Mesendoderm (in vitro differentiated cells): ENCODE measurements at regions not wholly inside any gene's neighbourhood (a gene's known extent, or its start where the extent isn't known, plus 50 kb on each side); places are given as distances from the start of the nearest gene placed in this dataset.

ENCODE experiments used
- DNase-seq: peaks from one replicate; pipeline ENCODE4 v3.0.0; 2013
- H2AK5ac ChIP-seq: 2 replicates; pipeline ENCODE4 v1.6.1; 2013; ENCODE audit warnings: low read length, inconsistent platforms
- H2BK120ac ChIP-seq: 2 replicates; pipeline ENCODE4 v1.6.1; 2013; ENCODE audit warnings: low read depth, mild to moderate bottlenecking, low read length, moderate library complexity, mixed read lengths
- H2BK15ac ChIP-seq: replicated peaks from 2 replicates; pipeline ENCODE4 v1.6.1; 2013; ENCODE audit warnings: low read depth, mild to moderate bottlenecking, moderate library complexity
- H2BK5ac ChIP-seq: 2 replicates; pipeline ENCODE4 v1.6.1; 2013; ENCODE audit warnings: low read length, inconsistent platforms
- H3K18ac ChIP-seq: 2 replicates; pipeline ENCODE4 v1.6.1; 2013; ENCODE audit warnings: mild to moderate bottlenecking, low read length, mixed read lengths
- H3K23ac ChIP-seq: one replicate; pipeline ENCODE4 v1.6.1; 2013; ENCODE audit warnings: low read length
- H3K27ac ChIP-seq: 2 replicates; pipeline ENCODE4 v1.5.1; 2013; ENCODE audit warnings: low read depth, mild to moderate bottlenecking, inconsistent platforms, low read length, moderate library complexity
- H3K27me3 ChIP-seq: 2 replicates; pipeline ENCODE4 v1.6.1; 2013; ENCODE audit warnings: low read length, control low read depth, mild to moderate bottlenecking, inconsistent platforms; ENCODE audit not compliant: insufficient read depth, poor library complexity
- H3K36me3 ChIP-seq: 2 replicates; pipeline ENCODE4 v1.6.1; 2013; ENCODE audit warnings: low read length, inconsistent platforms; ENCODE audit not compliant: control insufficient read depth, insufficient read depth
- H3K4ac ChIP-seq: one replicate; pipeline ENCODE4 v1.6.1; 2013; ENCODE audit warnings: low read depth, mild to moderate bottlenecking, low read length, moderate library complexity
- H3K4me1 ChIP-seq: 2 replicates; pipeline ENCODE4 v1.6.1; 2013; ENCODE audit warnings: low read depth, low read length, inconsistent platforms; ENCODE audit not compliant: control insufficient read depth
- H3K4me2 ChIP-seq: 2 replicates; pipeline ENCODE4 v1.6.1; 2013; ENCODE audit warnings: low read length
- H3K4me3 ChIP-seq: 2 replicates; pipeline ENCODE4 v1.5.1; 2013; ENCODE audit warnings: mild to moderate bottlenecking, low read length
- H3K56ac ChIP-seq: one replicate; pipeline ENCODE4 v1.6.1; 2013; ENCODE audit warnings: low read length
- H3K79me1 ChIP-seq: 2 replicates; pipeline ENCODE4 v1.6.1; 2013; ENCODE audit warnings: low read length, inconsistent platforms
- H3K79me2 ChIP-seq: 2 replicates; pipeline ENCODE4 v1.6.1; 2013; ENCODE audit warnings: mild to moderate bottlenecking, low read length; ENCODE audit not compliant: control insufficient read depth, insufficient read depth
- H3K9ac ChIP-seq: 2 replicates; pipeline ENCODE4 v1.6.1; 2013; ENCODE audit warnings: low read length, inconsistent platforms
- H4K5ac ChIP-seq: one replicate; pipeline ENCODE4 v1.6.1; 2013; ENCODE audit warnings: low read length
- H4K8ac ChIP-seq: one replicate; pipeline ENCODE4 v1.6.1; 2013; ENCODE audit warnings: low read depth, mild to moderate bottlenecking, control low read depth, low read length, moderate library complexity
- WGBS: extraction: QIAGEN DNeasy Blood & Tissue Kit; methylation state at CpG from one replicate; pipeline ENCODE4 v1.1.7; 2013; ENCODE audit warnings: low lambda C conversion rate, missing lambda C conversion rate; ENCODE audit not compliant: insufficient coverage; ENCODE audit errors: extremely low coverage; 5-methylcytosine and 5-hydroxymethylcytosine counted together

GRCh38 chr9:89801341-89801740 lies 196.5 kb downstream of the GADD45G start:
- Histone ChIP-seq H3K4me1 (no peaks in the 10 kb centered on the region), H3K36me3 (no peaks in the 10 kb centered on the region), H3K9ac (no peak overlapping the region), H2AK5ac (no peak overlapping the region), H3K18ac (no peak overlapping the region), H3K79me2 (no peaks in the 10 kb centered on the region), H3K4me3 (no peak overlapping the region), H3K79me1 (no peaks in the 10 kb centered on the region), H2BK5ac (no peak overlapping the region), H4K5ac (no peak overlapping the region), H3K27ac (no peak overlapping the region), H3K56ac (no peak overlapping the region), H3K23ac (no peak overlapping the region), H3K4ac (no peak overlapping the region), H2BK15ac (no peak overlapping the region), H3K4me2 (no peak overlapping the region), H4K8ac (no peak overlapping the region), H3K27me3 (no peaks in the 10 kb centered on the region), H2BK120ac (no peak overlapping the region)
- WGBS: no CpG with 5 or more reads among the region's 4 CpGs
- DNase-seq: no peak

- H3K79me2 ChIP-seq: no peaks in the 10 kb centered on the region
- H3K4me1 ChIP-seq: no peaks in the 10 kb centered on the region
- WGBS: no CpG with 5 or more reads among the region's 13 CpGs
Observed at GRCh38 chr9:89801742-89802670, 197.2 kb downstream of the GADD45G start.

GRCh38 chr9:89802781-89803355 lies 198.1 kb downstream of the GADD45G start:
- no peak overlapping the region for H2BK120ac ChIP-seq
- no peak overlapping the region for H3K27ac ChIP-seq
- H3K56ac ChIP-seq: no peak overlapping the region
- no peaks in the 10 kb centered on the region for H3K36me3 ChIP-seq
- no peak overlapping the region for H3K23ac ChIP-seq
- H3K18ac ChIP-seq: no peak overlapping the region
- H4K5ac ChIP-seq: no peak overlapping the region
- H3K79me2 ChIP-seq: no peaks in the 10 kb centered on the region
- H3K9ac ChIP-seq: no peak overlapping the region
- no peak overlapping the region for H2BK5ac ChIP-seq
- no peaks in the 10 kb centered on the region for H3K4me1 ChIP-seq
- no peak for DNase-seq
- H4K8ac ChIP-seq: no peak overlapping the region
- no peaks in the 10 kb centered on the region for H3K27me3 ChIP-seq
- no peak overlapping the region for H2AK5ac ChIP-seq
- no peaks in the 10 kb centered on the region for H3K79me1 ChIP-seq
- no peak overlapping the region for H3K4ac ChIP-seq
- no peak overlapping the region for H3K4me2 ChIP-seq
- WGBS: no CpG with 5 or more reads among the region's 8 CpGs
- no peak overlapping the region for H2BK15ac ChIP-seq
- H3K4me3 ChIP-seq: no peak overlapping the region

More at GRCh38 chr9:89801742-89802670, 197.2 kb downstream of the GADD45G start:
- Histone ChIP-seq H3K18ac (no peak overlapping the region), H2AK5ac (no peak overlapping the region), H3K36me3 (no peaks in the 10 kb centered on the region), H3K4me3 (no peak overlapping the region), H4K8ac (no peak overlapping the region), H2BK15ac (no peak overlapping the region), H2BK120ac (no peak overlapping the region), H4K5ac (no peak overlapping the region), H3K56ac (no peak overlapping the region), H3K23ac (no peak overlapping the region), H3K4me2 (no peak overlapping the region), H3K27me3 (no peaks in the 10 kb centered on the region), H3K79me1 (no peaks in the 10 kb centered on the region), H3K9ac (no peak overlapping the region), H2BK5ac (no peak overlapping the region), H3K27ac (no peak overlapping the region), H3K4ac (no peak overlapping the region)
- DNase-seq: no peak

GRCh38 chr9:89803403-89803802 lies 198.6 kb downstream of the GADD45G start:
- no peak overlapping the region for H3K56ac ChIP-seq

GRCh38 chr9:89804766-89805531 lies 200.1 kb downstream of the GADD45G start:
- H3K56ac ChIP-seq: no peak overlapping the region
- no peak overlapping the region for H2BK15ac ChIP-seq
- H4K5ac ChIP-seq: no peak overlapping the region
- H3K18ac ChIP-seq: no peak overlapping the region
- no peak overlapping the region for H3K23ac ChIP-seq
- no peaks in the 10 kb centered on the region for H3K27me3 ChIP-seq
- H3K79me1 ChIP-seq: no peaks in the 10 kb centered on the region
- H2BK120ac ChIP-seq: no peak overlapping the region
- no peaks in the 10 kb centered on the region for H3K79me2 ChIP-seq
- no peak overlapping the region for H3K4me2 ChIP-seq
- DNase-seq: no peak
- no peak overlapping the region for H3K4me3 ChIP-seq
- H3K36me3 ChIP-seq: no peaks in the 10 kb centered on the region
- WGBS: no CpG with 5 or more reads among the region's 8 CpGs
- H2AK5ac ChIP-seq: no peak overlapping the region
- no peak overlapping the region for H2BK5ac ChIP-seq
- H3K4me1 ChIP-seq: peaks cover 2% of the 10 kb centered on the region
- H3K4ac ChIP-seq: no peak overlapping the region
- no peak overlapping the region for H4K8ac ChIP-seq
- H3K27ac ChIP-seq: no peak overlapping the region
- no peak overlapping the region for H3K9ac ChIP-seq

More at GRCh38 chr9:89803403-89803802, 198.6 kb downstream of the GADD45G start:
- Histone ChIP-seq H3K79me1 (no peaks in the 10 kb centered on the region), H2BK5ac (no peak overlapping the region), H4K5ac (no peak overlapping the region), H2BK120ac (no peak overlapping the region), H2AK5ac (no peak overlapping the region), H3K4ac (no peak overlapping the region), H3K27ac (no peak overlapping the region), H4K8ac (no peak overlapping the region), H3K23ac (no peak overlapping the region), H3K4me1 (no peaks in the 10 kb centered on the region), H3K4me2 (no peak overlapping the region), H3K18ac (no peak overlapping the region), H2BK15ac (no peak overlapping the region), H3K4me3 (no peak overlapping the region), H3K36me3 (no peaks in the 10 kb centered on the region), H3K27me3 (no peaks in the 10 kb centered on the region), H3K9ac (no peak overlapping the region), H3K79me2 (no peaks in the 10 kb centered on the region)
- WGBS: no CpG with 5 or more reads among the region's 7 CpGs
- DNase-seq: no peak
